Activated naive CD4-positive, alpha-beta T cell treated with anti-CD3 and anti-CD28 coated beads for 36 hours (primary cell): ENCODE measurements at regions not wholly inside any gene's neighbourhood (a gene's known extent, or its start where the extent isn't known, plus 50 kb on each side); places are given as distances from the start of the nearest gene placed in this dataset.

ENCODE experiments used
- CTCF ChIA-PET: fragments of 350-600 bp; sonication (Branson Sonifier 250); formaldehyde crosslinking; loops from one replicate; lab custom pipeline; 2021; ENCODE audit warnings: antibody characterized with exemption; lab: Charles Lee
- DNase-seq: peaks from one replicate; pipeline ENCODE4 v3.0.0-alpha.2; 2020
- H3K27ac Mint-ChIP-seq: one replicate; pipeline ENCODE4 v1.8.0; 2021; ENCODE audit warnings: mild to moderate bottlenecking, mixed read lengths
- H3K27me3 Mint-ChIP-seq: one replicate; pipeline ENCODE4 v1.8.0; 2021; ENCODE audit warnings: low read depth, mixed read lengths
- H3K36me3 Mint-ChIP-seq: one replicate; pipeline ENCODE4 v1.8.0; 2021; ENCODE audit warnings: low read depth, mixed read lengths
- H3K4me1 Mint-ChIP-seq: one replicate; pipeline ENCODE4 v1.8.0; 2021; ENCODE audit warnings: low read depth, mixed read lengths
- H3K4me3 Mint-ChIP-seq: one replicate; pipeline ENCODE4 v1.8.0; 2021; ENCODE audit warnings: mild to moderate bottlenecking, moderate library complexity, mixed read lengths
- H3K9me3 Mint-ChIP-seq: one replicate; pipeline ENCODE4 v1.8.0; 2021; ENCODE audit warnings: mixed read lengths
- intact Hi-C: fragments of 100-400 bp; cut with micrococcal nuclease; formaldehyde crosslinking; loops from one replicate; pipeline ENCODE4 v1.15.1; 2023

- H3K27ac Mint-ChIP-seq = no peak overlapping the region
- DNase-seq = no peak
- no peaks in the 10 kb centered on the region for H3K4me1 Mint-ChIP-seq
- H3K9me3 Mint-ChIP-seq = no peaks in the 10 kb centered on the region
- intact Hi-C loops = no loop called here
- no peaks in the 10 kb centered on the region for H3K27me3 Mint-ChIP-seq
- H3K36me3 Mint-ChIP-seq = no peaks in the 10 kb centered on the region
- CTCF ChIA-PET = no interaction called here
- no peak overlapping the region for H3K4me3 Mint-ChIP-seq
Measured at GRCh38 chr9:28941856-28942255, 1368.6 kb upstream of the C9orf72 start.

GRCh38 chr9:28942941-28943340 is 1369.7 kb upstream of the C9orf72 start:
- no peaks in the 10 kb centered on the region for H3K36me3 Mint-ChIP-seq
- intact Hi-C loops = no loop called here
- CTCF ChIA-PET = no interaction called here
- H3K4me3 Mint-ChIP-seq = no peak overlapping the region
- no peak overlapping the region for H3K27ac Mint-ChIP-seq
- H3K9me3 Mint-ChIP-seq = no peaks in the 10 kb centered on the region
- H3K4me1 Mint-ChIP-seq = no peaks in the 10 kb centered on the region
- no peak for DNase-seq
- H3K27me3 Mint-ChIP-seq = no peaks in the 10 kb centered on the region

GRCh38 chr9:28946648-28947047 is 1373.4 kb upstream of the C9orf72 start:
- peaks cover 10% of the 10 kb centered on the region for H3K9me3 Mint-ChIP-seq
- intact Hi-C loops = no loop called here
- H3K4me3 Mint-ChIP-seq = no peak overlapping the region
- H3K36me3 Mint-ChIP-seq = no peaks in the 10 kb centered on the region
- no peaks in the 10 kb centered on the region for H3K27me3 Mint-ChIP-seq
- H3K4me1 Mint-ChIP-seq = no peaks in the 10 kb centered on the region
- DNase-seq = no peak
- no peak overlapping the region for H3K27ac Mint-ChIP-seq
- CTCF ChIA-PET = no interaction called here

GRCh38 chr9:28951945-28952344 is 1378.7 kb upstream of the C9orf72 start:
- no peak for DNase-seq
- no peak overlapping the region for H3K4me3 Mint-ChIP-seq
- CTCF ChIA-PET = interaction anchor here (0.5 kb wide), 1 partner anchor 154 kb away, joined by 3 read pairs; no protein-coding TSS in a partner anchor
- no peaks in the 10 kb centered on the region for H3K27me3 Mint-ChIP-seq
- H3K9me3 Mint-ChIP-seq = peaks cover 10% of the 10 kb centered on the region
- no peak overlapping the region for H3K27ac Mint-ChIP-seq
- H3K36me3 Mint-ChIP-seq = no peaks in the 10 kb centered on the region
- H3K4me1 Mint-ChIP-seq = no peaks in the 10 kb centered on the region
- intact Hi-C loops = no loop called here

- no peak overlapping the region for H3K4me3 Mint-ChIP-seq
- no peaks in the 10 kb centered on the region for H3K36me3 Mint-ChIP-seq
- intact Hi-C loops = no loop called here
- no peak overlapping the region for H3K27ac Mint-ChIP-seq
- CTCF ChIA-PET = no interaction called here
- no peaks in the 10 kb centered on the region for H3K9me3 Mint-ChIP-seq
- H3K4me1 Mint-ChIP-seq = no peaks in the 10 kb centered on the region
- DNase-seq = no peak
- no peaks in the 10 kb centered on the region for H3K27me3 Mint-ChIP-seq
Measured at GRCh38 chr9:28956116-28956880, 1383.0 kb upstream of the C9orf72 start.

- Mint-ChIP-seq H3K27ac (no peak overlapping the region), H3K27me3 (no peaks in the 10 kb centered on the region), H3K4me3 (no peak overlapping the region), H3K4me1 (no peaks in the 10 kb centered on the region), H3K36me3 (no peaks in the 10 kb centered on the region), H3K9me3 (no peaks in the 10 kb centered on the region)
- no peak for DNase-seq
- intact Hi-C loops = no loop called here
- CTCF ChIA-PET = no interaction called here
Measured at GRCh38 chr9:28960602-28961001, 1387.3 kb upstream of the C9orf72 start.

GRCh38 chr9:28961623-28962022 is 1388.3 kb upstream of the C9orf72 start:
- H3K4me1 Mint-ChIP-seq = no peaks in the 10 kb centered on the region
- CTCF ChIA-PET = no interaction called here
- no peaks in the 10 kb centered on the region for H3K9me3 Mint-ChIP-seq
- H3K36me3 Mint-ChIP-seq = no peaks in the 10 kb centered on the region
- no peak overlapping the region for H3K4me3 Mint-ChIP-seq
- H3K27ac Mint-ChIP-seq = no peak overlapping the region
- no peak for DNase-seq
- intact Hi-C loops = no loop called here
- H3K27me3 Mint-ChIP-seq = no peaks in the 10 kb centered on the region

GRCh38 chr9:28967226-28967625 is 1393.9 kb upstream of the C9orf72 start:
- Mint-ChIP-seq H3K27ac (no peak overlapping the region), H3K4me3 (no peak overlapping the region), H3K27me3 (no peaks in the 10 kb centered on the region), H3K36me3 (no peaks in the 10 kb centered on the region), H3K4me1 (no peaks in the 10 kb centered on the region), H3K9me3 (peaks cover 2% of the 10 kb centered on the region)
- CTCF ChIA-PET = no interaction called here
- intact Hi-C loops = no loop called here
- no peak for DNase-seq

- CTCF ChIA-PET = no interaction called here
- no peaks in the 10 kb centered on the region for H3K4me1 Mint-ChIP-seq
- H3K4me3 Mint-ChIP-seq = no peak overlapping the region
- H3K27me3 Mint-ChIP-seq = no peaks in the 10 kb centered on the region
- no peaks in the 10 kb centered on the region for H3K36me3 Mint-ChIP-seq
- DNase-seq = no peak
- H3K9me3 Mint-ChIP-seq = peaks cover 2% of the 10 kb centered on the region
- intact Hi-C loops = no loop called here
- H3K27ac Mint-ChIP-seq = no peak overlapping the region
Measured at GRCh38 chr9:28970241-28970654, 1397.0 kb upstream of the C9orf72 start.

- Mint-ChIP-seq H3K36me3 (no peaks in the 10 kb centered on the region), H3K4me3 (no peak overlapping the region), H3K27ac (no peak overlapping the region), H3K9me3 (peaks cover 2% of the 10 kb centered on the region), H3K27me3 (no peaks in the 10 kb centered on the region), H3K4me1 (no peaks in the 10 kb centered on the region)
- CTCF ChIA-PET = no interaction called here
- intact Hi-C loops = no loop called here
- no peak for DNase-seq
Measured at GRCh38 chr9:28971881-28972280, 1398.6 kb upstream of the C9orf72 start.

GRCh38 chr9:28976250-28976649 is 1403.0 kb upstream of the C9orf72 start:
- no peaks in the 10 kb centered on the region for H3K36me3 Mint-ChIP-seq
- peaks cover 2% of the 10 kb centered on the region for H3K9me3 Mint-ChIP-seq
- no peaks in the 10 kb centered on the region for H3K4me1 Mint-ChIP-seq
- intact Hi-C loops = no loop called here
- CTCF ChIA-PET = no interaction called here
- H3K27me3 Mint-ChIP-seq = no peaks in the 10 kb centered on the region
- H3K27ac Mint-ChIP-seq = no peak overlapping the region
- DNase-seq = no peak
- no peak overlapping the region for H3K4me3 Mint-ChIP-seq

GRCh38 chr9:28976684-28977083 is 1403.4 kb upstream of the C9orf72 start:
- Mint-ChIP-seq H3K36me3 (no peaks in the 10 kb centered on the region), H3K27ac (no peak overlapping the region), H3K4me3 (no peak overlapping the region), H3K4me1 (no peaks in the 10 kb centered on the region), H3K27me3 (no peaks in the 10 kb centered on the region), H3K9me3 (peaks cover 2% of the 10 kb centered on the region)
- CTCF ChIA-PET = no interaction called here
- no peak for DNase-seq
- intact Hi-C loops = no loop called here

GRCh38 chr9:28981129-28981528 is 1407.8 kb upstream of the C9orf72 start:
- intact Hi-C loops = no loop called here
- CTCF ChIA-PET = no interaction called here

More at GRCh38 chr9:28981129-28981528, 1407.8 kb upstream of the C9orf72 start:
- Mint-ChIP-seq H3K9me3 (no peaks in the 10 kb centered on the region), H3K27ac (no peak overlapping the region), H3K4me1 (no peaks in the 10 kb centered on the region), H3K27me3 (no peaks in the 10 kb centered on the region), H3K4me3 (no peak overlapping the region), H3K36me3 (no peaks in the 10 kb centered on the region)
- DNase-seq = no peak
